CD4-positive, alpha-beta memory T cell (primary cell): ENCODE measurements at regions not wholly inside any gene's neighbourhood (a gene's known extent, or its start where the extent isn't known, plus 50 kb on each side); places are given as distances from the start of the nearest gene placed in this dataset.

Experiments
- CTCF ChIA-PET: fragments of 350-600 bp; sonication (Branson Sonifier 250); formaldehyde crosslinking; loops from one replicate; lab custom pipeline; 2021; ENCODE audit warnings: inconsistent platforms; ENCODE audit not compliant: partially characterized antibody; lab: Charles Lee
- POLR2A ChIA-PET: fragments of 350-600 bp; sonication (Branson Sonifier 250); formaldehyde crosslinking; loops from one replicate; lab custom pipeline; 2021; ENCODE audit not compliant: partially characterized antibody; lab: Charles Lee
- DNase-seq, 5 donors: peaks; one replicate each; pipeline versions ENCODE4 v3.0.0 to v3.0.0-alpha.2; 2020 to 2022; ENCODE audit warnings: mixed read lengths in 1 of 5
- H3K27ac ChIP-seq: one replicate; pipeline ENCODE4 v1.7.0; 2013; ENCODE audit warnings: low read depth, low read length
- H3K27me3 ChIP-seq: 2 replicates; pipeline ENCODE4 v1.7.0; 2013; ENCODE audit warnings: mild to moderate bottlenecking, low read length, moderate library complexity; ENCODE audit not compliant: insufficient read depth
- H3K36me3 ChIP-seq: 2 replicates; pipeline ENCODE4 v1.7.0; 2013; ENCODE audit warnings: mild to moderate bottlenecking, low read length, moderate library complexity; ENCODE audit not compliant: insufficient read depth
- H3K4me1 ChIP-seq: 2 replicates; pipeline ENCODE4 v1.7.0; 2013; ENCODE audit warnings: mild to moderate bottlenecking, low read length, moderate library complexity; ENCODE audit not compliant: insufficient read depth
- H3K4me3 ChIP-seq, 2 donors: one replicate each; pipeline ENCODE4 v1.7.0; 2013; ENCODE audit warnings: low read length in 2 of 2, mild to moderate bottlenecking in 1 of 2
- H3K9me3 ChIP-seq, 2 donors: one replicate each; pipeline ENCODE4 v1.7.0; 2013; ENCODE audit warnings: low read length in 2 of 2, control low read depth in 1 of 2; ENCODE audit not compliant: control insufficient read depth in 1 of 2
- H3K27ac Mint-ChIP-seq, 7 donors: one replicate each; pipeline ENCODE4 v1.8.0; 2020 to 2021; ENCODE audit warnings: mixed read lengths in 7 of 7, mild to moderate bottlenecking in 6 of 7, inconsistent platforms in 3 of 7, moderate library complexity in 3 of 7
- H3K27me3 Mint-ChIP-seq, 2 donors: one replicate each; pipeline ENCODE4 v1.8.0; 2020 to 2021; ENCODE audit warnings: mixed read lengths in 2 of 2
- H3K36me3 Mint-ChIP-seq, 2 donors: one replicate each; pipeline ENCODE4 v1.8.0; 2020 to 2021; ENCODE audit warnings: mixed read lengths in 2 of 2, inconsistent platforms in 1 of 2, mild to moderate bottlenecking in 1 of 2
- H3K4me1 Mint-ChIP-seq, 4 donors: one replicate each; pipeline ENCODE4 v1.8.0; 2020 to 2021; ENCODE audit warnings: mixed read lengths in 4 of 4, mild to moderate bottlenecking in 1 of 4
- H3K4me3 Mint-ChIP-seq, 8 donors: one replicate each; pipeline ENCODE4 v1.8.0; 2020 to 2021; ENCODE audit warnings: mixed read lengths in 8 of 8, mild to moderate bottlenecking in 7 of 8, moderate library complexity in 6 of 8, inconsistent platforms in 3 of 8
- H3K9me3 Mint-ChIP-seq, 8 donors: one replicate each; pipeline ENCODE4 v1.8.0; 2020 to 2021; ENCODE audit warnings: mixed read lengths in 8 of 8, mild to moderate bottlenecking in 5 of 8, inconsistent platforms in 3 of 8, moderate library complexity in 1 of 8
- intact Hi-C: fragments of 100-400 bp; cut with micrococcal nuclease; formaldehyde crosslinking; loops from one replicate; pipeline ENCODE4 v1.15.1; 2023

GRCh38 chr6:23202207-23202606, 632.8 kb downstream of the HDGFL1 start:
- Histone ChIP-seq H3K4me1 (no peaks in the 10 kb centered on the region), H3K27ac (no peak overlapping the region), H3K9me3 (no peaks in the 10 kb centered on the region), H3K36me3 (no peaks in the 10 kb centered on the region), H3K4me3 (no peak overlapping the region), H3K27me3 (no peaks in the 10 kb centered on the region)
- peaks cover 2 to 11% (median 3%) of the 10 kb centered on the region in 8 donors for H3K9me3 Mint-ChIP-seq
- H3K27ac Mint-ChIP-seq, result no peak overlapping the region
- H3K36me3 Mint-ChIP-seq, result no peaks in the 10 kb centered on the region
- ChIA-PET CTCF (interaction anchor here (0.7 kb wide), 1 partner anchor 27 kb away, joined by 3 read pairs; no protein-coding TSS in a partner anchor), POLR2A (no interaction called here)
- H3K4me1 Mint-ChIP-seq, result no peaks in the 10 kb centered on the region
- no peaks in the 10 kb centered on the region for H3K27me3 Mint-ChIP-seq
- H3K4me3 Mint-ChIP-seq, result no peak overlapping the region
- intact Hi-C loops, result no loop called here
- no peak for DNase-seq

GRCh38 chr6:23212398-23212797, 643.0 kb downstream of the HDGFL1 start:
- Histone ChIP-seq H3K4me3 (no peak overlapping the region), H3K27ac (no peak overlapping the region), H3K36me3 (no peaks in the 10 kb centered on the region), H3K4me1 (no peaks in the 10 kb centered on the region), H3K27me3 (no peaks in the 10 kb centered on the region), H3K9me3 (no peaks in the 10 kb centered on the region)
- Mint-ChIP-seq H3K4me3 (no peak overlapping the region), H3K27me3 (no peaks in the 10 kb centered on the region), H3K9me3 (peaks cover 3 to 27% (median 12%) of the 10 kb centered on the region in 8 donors), H3K4me1 (no peaks in the 10 kb centered on the region), H3K27ac (no peak overlapping the region), H3K36me3 (no peaks in the 10 kb centered on the region)
- intact Hi-C loops, result no loop called here
- ChIA-PET POLR2A (no interaction called here), CTCF (no interaction called here)
- no peak for DNase-seq

GRCh38 chr6:23213193-23213592, 643.8 kb downstream of the HDGFL1 start:
- Mint-ChIP-seq H3K27ac (no peak overlapping the region), H3K9me3 (peaks cover 3 to 20% (median 8%) of the 10 kb centered on the region in 8 donors), H3K4me3 (no peak overlapping the region), H3K36me3 (no peaks in the 10 kb centered on the region), H3K27me3 (no peaks in the 10 kb centered on the region), H3K4me1 (no peaks in the 10 kb centered on the region)
- no peak overlapping the region for H3K4me3 ChIP-seq
- H3K36me3 ChIP-seq, result no peaks in the 10 kb centered on the region
- DNase-seq, result no peak
- intact Hi-C loops, result no loop called here
- no peaks in the 10 kb centered on the region for H3K27me3 ChIP-seq
- no peak overlapping the region for H3K27ac ChIP-seq
- POLR2A ChIA-PET, result no interaction called here
- H3K9me3 ChIP-seq, result no peaks in the 10 kb centered on the region
- H3K4me1 ChIP-seq, result no peaks in the 10 kb centered on the region
- CTCF ChIA-PET, result no interaction called here

- no peak overlapping the region for H3K4me3 ChIP-seq
- Mint-ChIP-seq H3K9me3 (peaks cover 2 to 15% (median 6%) of the 10 kb centered on the region in 8 donors), H3K27ac (no peak overlapping the region), H3K4me3 (no peak overlapping the region), H3K4me1 (no peaks in the 10 kb centered on the region), H3K27me3 (no peaks in the 10 kb centered on the region), H3K36me3 (no peaks in the 10 kb centered on the region)
- no peak overlapping the region for H3K27ac ChIP-seq
- ChIA-PET CTCF (no interaction called here), POLR2A (no interaction called here)
- no peaks in the 10 kb centered on the region for H3K36me3 ChIP-seq
- no peak for DNase-seq
- no peaks in the 10 kb centered on the region for H3K9me3 ChIP-seq
- H3K4me1 ChIP-seq, result no peaks in the 10 kb centered on the region
- intact Hi-C loops, result no loop called here
- H3K27me3 ChIP-seq, result no peaks in the 10 kb centered on the region
Measured at GRCh38 chr6:23213651-23214050, 644.3 kb downstream of the HDGFL1 start.

- Histone ChIP-seq H3K27ac (no peak overlapping the region), H3K4me3 (no peak overlapping the region), H3K27me3 (no peaks in the 10 kb centered on the region), H3K36me3 (no peaks in the 10 kb centered on the region), H3K9me3 (no peaks in the 10 kb centered on the region), H3K4me1 (no peaks in the 10 kb centered on the region)
- intact Hi-C loops, result no loop called here
- Mint-ChIP-seq H3K27ac (no peak overlapping the region), H3K36me3 (no peaks in the 10 kb centered on the region), H3K4me1 (no peaks in the 10 kb centered on the region), H3K9me3 (peaks cover 0 to 7% (median 1%) of the 10 kb centered on the region in 8 donors), H3K27me3 (no peaks in the 10 kb centered on the region), H3K4me3 (no peak overlapping the region)
- ChIA-PET CTCF (no interaction called here), POLR2A (no interaction called here)
- no peak for DNase-seq
Measured at GRCh38 chr6:23218751-23219150, 649.4 kb downstream of the HDGFL1 start.

GRCh38 chr6:23222724-23223123, 653.4 kb downstream of the HDGFL1 start:
- no peaks in the 10 kb centered on the region for H3K27me3 ChIP-seq
- Mint-ChIP-seq H3K4me3 (no peak overlapping the region), H3K27me3 (no peaks in the 10 kb centered on the region), H3K9me3 (peaks cover 0 to 20% (median 8%) of the 10 kb centered on the region in 8 donors), H3K27ac (no peak overlapping the region), H3K4me1 (no peaks in the 10 kb centered on the region), H3K36me3 (peaks cover 0 to 3% of the 10 kb centered on the region in 2 donors)
- H3K9me3 ChIP-seq, result no peaks in the 10 kb centered on the region
- H3K27ac ChIP-seq, result no peak overlapping the region
- POLR2A ChIA-PET, result no interaction called here
- no peak overlapping the region for H3K4me3 ChIP-seq
- intact Hi-C loops, result no loop called here
- H3K36me3 ChIP-seq, result no peaks in the 10 kb centered on the region
- no peak for DNase-seq
- CTCF ChIA-PET, result no interaction called here
- H3K4me1 ChIP-seq, result no peaks in the 10 kb centered on the region

- H3K36me3 Mint-ChIP-seq, result peaks cover 0 to 3% of the 10 kb centered on the region in 2 donors
- Histone ChIP-seq H3K9me3 (no peaks in the 10 kb centered on the region), H3K4me1 (no peaks in the 10 kb centered on the region), H3K4me3 (no peak overlapping the region), H3K27ac (no peak overlapping the region), H3K36me3 (no peaks in the 10 kb centered on the region), H3K27me3 (no peaks in the 10 kb centered on the region)
- no peaks in the 10 kb centered on the region for H3K4me1 Mint-ChIP-seq
- ChIA-PET CTCF (no interaction called here), POLR2A (no interaction called here)
- H3K27ac Mint-ChIP-seq, result no peak overlapping the region
- H3K9me3 Mint-ChIP-seq, result peaks cover 0 to 29% (median 12%) of the 10 kb centered on the region in 8 donors
- intact Hi-C loops, result no loop called here
- no peak overlapping the region for H3K4me3 Mint-ChIP-seq
- no peak for DNase-seq
- no peaks in the 10 kb centered on the region for H3K27me3 Mint-ChIP-seq
Measured at GRCh38 chr6:23224540-23224939, 655.2 kb downstream of the HDGFL1 start.
